GM12891 (cell line): ENCODE measurements at regions not wholly inside any gene's neighbourhood (a gene's known extent, or its start where the extent isn't known, plus 50 kb on each side); places are given as distances from the start of the nearest gene placed in this dataset.

Experiments
- PAX5 ChIP-seq: IDR thresholded peaks from 2 replicates; pipeline ENCODE4 v1.6.1; 2011; ENCODE audit warnings: low read length, moderate library complexity, mild to moderate bottlenecking; ENCODE audit not compliant: insufficient read depth, severe bottlenecking
- POLR2A ChIP-seq: IDR thresholded peaks from 2 replicates; pipeline ENCODE4 v1.6.1; 2011; ENCODE audit warnings: low read depth, low read length, control low read depth
- POLR2AphosphoS5 ChIP-seq: IDR thresholded peaks from 2 replicates; pipeline ENCODE4 v1.6.1; 2011; ENCODE audit warnings: low read depth, low read length, control low read depth
- POU2F2 ChIP-seq: IDR thresholded peaks from 2 replicates; pipeline ENCODE4 v1.6.1; 2011; ENCODE audit warnings: low read depth, mild to moderate bottlenecking, control low read depth, low read length, moderate library complexity
- SPI1 ChIP-seq: IDR thresholded peaks from 2 replicates; pipeline ENCODE4 v1.6.1; 2011; ENCODE audit warnings: low read depth, low read length, control low read depth
- TAF1 ChIP-seq: IDR thresholded peaks from 2 replicates; pipeline ENCODE4 v1.6.1; 2011; ENCODE audit warnings: low read depth, low read length, control low read depth

GRCh38 chr2:103798291-103798690, 1036.5 kb downstream of the TMEM182 start:
- no peak for TF ChIP-seq POLR2A
- no peak for TF ChIP-seq TAF1
- no peak for TF ChIP-seq POLR2AphosphoS5
- no peak for TF ChIP-seq PAX5
- TF ChIP-seq POU2F2, result no peak
- TF ChIP-seq SPI1, result no peak
